Tibial nerve (tissue), 4 donors: ENCODE measurements at regions not wholly inside any gene's neighbourhood (a gene's known extent, or its start where the extent isn't known, plus 50 kb on each side); places are given as distances from the start of the nearest gene placed in this dataset.
"Not testable (repeated sequence)": the region's sequence is repeated elsewhere in the genome, so short reads cannot be mapped to it uniquely, and the experiment has no call there.

Source experiments
- CTCF ChIP-seq, 5 experiments: fragments of 200-600 bp in 3 of 5; fragments of 450-650 bp in 2 of 5; sonication (generic) in 3 of 5; IDR thresholded peaks; one replicate each; pipeline ENCODE4 v1.5.1; 2016 to 2019; ENCODE audit warnings: antibody characterized with exemption in 5 of 5, mild to moderate bottlenecking in 3 of 5, moderate library complexity in 2 of 5
- EP300 ChIP-seq, 2 donors: sonication (generic); formaldehyde crosslinking; IDR thresholded peaks; one replicate each; pipeline ENCODE4 v1.6.1; 2017; ENCODE audit warnings: antibody characterized with exemption in 2 of 2, mild to moderate bottlenecking in 1 of 2
- POLR2A ChIP-seq, 2 donors: fragments of 450-650 bp; IDR thresholded peaks; one replicate each; pipeline ENCODE4 v1.6.1; 2017; ENCODE audit warnings: antibody characterized with exemption in 2 of 2, mild to moderate bottlenecking in 2 of 2, moderate library complexity in 2 of 2

GRCh38 chr21:10016991-10017390 is 504.4 kb upstream of the TPTE start:
- TF ChIP-seq CTCF, POLR2A, EP300 (IDR thresholded peaks at IDR 0.05): not testable (repeated sequence)
